ENCODE measurements at regions not wholly inside any gene's neighbourhood (a gene's known extent, or its start where the extent isn't known, plus 50 kb on each side); places are given as distances from the start of the nearest gene placed in this dataset.

DNA sequence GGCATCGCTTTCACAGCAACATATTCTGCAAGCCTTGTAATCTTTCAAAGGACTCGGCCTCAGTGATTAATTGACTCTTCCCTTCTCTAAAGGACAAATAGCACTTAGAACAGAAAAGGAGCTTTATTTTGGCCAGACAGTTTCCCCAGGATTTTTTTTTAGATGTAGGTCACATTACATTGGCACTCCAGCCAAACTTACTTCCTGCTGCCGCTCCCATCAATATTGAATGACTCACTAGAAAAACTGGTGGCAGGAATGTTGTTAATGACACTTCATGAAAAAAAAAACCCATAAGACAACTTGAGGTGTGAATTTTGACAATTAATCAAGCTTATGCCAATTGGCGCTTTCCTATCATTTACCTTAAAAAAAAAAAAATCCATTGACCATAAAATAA is 432.6 kb downstream of the TOX3 start:
- no TSS peak for BruUV-seq (replicated peaks)
- peaks cover 2% of the 10 kb centered on the region for H3K9me1 ChIP-seq (replicated peaks; ENCODE audit: control insufficient read depth, extremely low read depth, insufficient read depth, low read length)
- H3K9ac ChIP-seq (replicated peaks; ENCODE audit: extremely low read depth, insufficient read depth, low read length), result no peak overlapping the region
- no peak overlapping the region for H3K27ac ChIP-seq (ENCODE audit: insufficient read depth, low read depth, low read length)
- no peak for DNase-seq (ENCODE audit: low read depth, low spot score)
- H4K20me1 ChIP-seq (replicated peaks; ENCODE audit: control insufficient read depth, extremely low read depth, insufficient read depth, low read length), result no peaks in the 10 kb centered on the region
- ChIA-PET POLR2A (no interaction called here), CTCF (no interaction called here)
- no peaks in the 10 kb centered on the region for H3K79me2 ChIP-seq (ENCODE audit: control insufficient read depth, insufficient read depth, low read length)
- no peaks in the 10 kb centered on the region for H3K36me3 ChIP-seq (ENCODE audit: control insufficient read depth in 2 of 2, extremely low read depth in 1 of 2, insufficient read depth in 2 of 2, low read length in 2 of 2)
- intact Hi-C loops (cut with micrococcal nuclease) (no loop called here), dilution Hi-C loops (cut with MboI; ENCODE audit: extremely low pct_ligation_motif_present, low sequenced_read_pairs) (no loop called here)
- H3K4me3 ChIP-seq (replicated peaks in 1 of 3; ENCODE audit: insufficient read depth in 1 of 3, low read depth in 1 of 3, low read length in 3 of 3), result no peak overlapping the region
- H2AFZ ChIP-seq (ENCODE audit: low read depth, low read length), result no peak overlapping the region
- H3K27me3 ChIP-seq (ENCODE audit: control insufficient read depth in 2 of 2, insufficient read depth in 2 of 2, low read length in 2 of 2), result no peaks in the 10 kb centered on the region
- no peak for FAIRE-seq
- peaks cover 9% of the 10 kb centered on the region for H3K9me3 ChIP-seq (replicated peaks; ENCODE audit: control insufficient read depth, insufficient read depth, low read length)
- TF ChIP-seq, protein P1, sequence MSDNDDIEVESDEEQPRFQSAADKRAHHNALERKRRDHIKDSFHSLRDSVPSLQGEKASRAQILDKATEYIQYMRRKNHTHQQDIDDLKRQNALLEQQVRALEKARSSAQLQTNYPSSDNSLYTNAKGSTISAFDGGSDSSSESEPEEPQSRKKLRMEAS (IDR thresholded peaks at IDR 0.05; ENCODE audit: insufficient read depth, insufficient read length), result no peak
- TF ChIP-seq MYC (IDR thresholded peaks at IDR 0.05; ENCODE audit: low read depth, low read length) (no peak), POLR2AphosphoS5 (IDR thresholded peaks at IDR 0.05; ENCODE audit: insufficient read depth, low read depth, low read length) (no peak), FOS (IDR thresholded peaks at IDR 0.05; ENCODE audit: borderline replicate concordance, insufficient read depth, low read length) (no peak), EZH2 (IDR thresholded peaks at IDR 0.05; ENCODE audit: borderline replicate concordance, low read depth, low read length, severe bottlenecking) (no peak), GATA2 (IDR thresholded peaks at IDR 0.05; ENCODE audit: insufficient read depth, insufficient read length, low read depth, low read length) (no peak)
- TF ChIP-seq, protein P2, sequence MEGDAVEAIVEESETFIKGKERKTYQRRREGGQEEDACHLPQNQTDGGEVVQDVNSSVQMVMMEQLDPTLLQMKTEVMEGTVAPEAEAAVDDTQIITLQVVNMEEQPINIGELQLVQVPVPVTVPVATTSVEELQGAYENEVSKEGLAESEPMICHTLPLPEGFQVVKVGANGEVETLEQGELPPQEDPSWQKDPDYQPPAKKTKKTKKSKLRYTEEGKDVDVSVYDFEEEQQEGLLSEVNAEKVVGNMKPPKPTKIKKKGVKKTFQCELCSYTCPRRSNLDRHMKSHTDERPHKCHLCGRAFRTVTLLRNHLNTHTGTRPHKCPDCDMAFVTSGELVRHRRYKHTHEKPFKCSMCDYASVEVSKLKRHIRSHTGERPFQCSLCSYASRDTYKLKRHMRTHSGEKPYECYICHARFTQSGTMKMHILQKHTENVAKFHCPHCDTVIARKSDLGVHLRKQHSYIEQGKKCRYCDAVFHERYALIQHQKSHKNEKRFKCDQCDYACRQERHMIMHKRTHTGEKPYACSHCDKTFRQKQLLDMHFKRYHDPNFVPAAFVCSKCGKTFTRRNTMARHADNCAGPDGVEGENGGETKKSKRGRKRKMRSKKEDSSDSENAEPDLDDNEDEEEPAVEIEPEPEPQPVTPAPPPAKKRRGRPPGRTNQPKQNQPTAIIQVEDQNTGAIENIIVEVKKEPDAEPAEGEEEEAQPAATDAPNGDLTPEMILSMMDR (IDR thresholded peaks at IDR 0.05; ENCODE audit: extremely low read depth in 1 of 2, insufficient read depth in 1 of 2, low read depth in 1 of 2, low read length in 2 of 2), result no peak
- no peak overlapping the region for H3K4me2 ChIP-seq (ENCODE audit: insufficient read depth, low read length)
- no peaks in the 10 kb centered on the region for H3K4me1 ChIP-seq (ENCODE audit: control insufficient read depth, extremely low read depth, insufficient read depth, low read length)

All from endothelial cell of umbilical vein (primary cell).